SH-SY5Y (cell line): ENCODE measurements at regions not wholly inside any gene's neighbourhood (a gene's known extent, or its start where the extent isn't known, plus 50 kb on each side); places are given as distances from the start of the nearest gene placed in this dataset.

Experiments used
- GATA2 ChIP-seq: IDR thresholded peaks from 2 replicates; pipeline ENCODE4 v1.6.1; 2011; ENCODE audit warnings: mild to moderate bottlenecking, low read depth, low read length
- GATA3 ChIP-seq: IDR thresholded peaks from 2 replicates; pipeline ENCODE4 v1.6.1; 2011; ENCODE audit warnings: low read depth, mild to moderate bottlenecking, low read length, moderate library complexity

- TF ChIP-seq GATA2 (no peak), GATA3 (no peak)
These were observed 1217.9 kb upstream of the ACO1 start for GRCh38 chr9:31166516-31166915.
